HG02763 (cell line): ENCODE measurements at regions not wholly inside any gene's neighbourhood (a gene's known extent, or its start where the extent isn't known, plus 50 kb on each side); places are given as distances from the start of the nearest gene placed in this dataset.

Experiments used
- ATAC-seq: cut with Tn5 transposase; IDR thresholded peaks from one replicate; pipeline ENCODE4 v1.9.1; 2021; ENCODE audit warnings: mild to moderate bottlenecking, moderate library complexity; ENCODE audit not compliant: unreplicated experiment

DNA sequence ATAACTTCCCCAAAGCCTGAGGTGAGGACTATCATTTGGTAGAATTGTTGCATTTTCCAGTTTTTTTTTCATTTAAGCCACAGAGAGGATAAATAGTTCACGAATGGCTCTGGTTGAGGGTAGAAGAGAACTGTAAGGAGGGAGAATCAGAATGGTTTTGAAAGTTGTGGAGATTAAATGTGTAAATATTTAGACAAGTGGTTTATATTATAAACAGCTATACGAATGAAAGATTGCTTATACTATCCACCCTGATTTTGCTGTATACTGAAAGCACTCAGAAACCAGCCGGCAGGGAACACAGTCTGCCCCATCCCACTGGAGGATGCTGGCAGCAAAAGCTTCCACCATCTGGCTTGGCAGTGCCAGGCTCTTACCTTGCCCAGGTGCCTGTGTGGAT is 341.1 kb downstream of the RAPGEF2 start:
- no peak for ATAC-seq

DNA sequence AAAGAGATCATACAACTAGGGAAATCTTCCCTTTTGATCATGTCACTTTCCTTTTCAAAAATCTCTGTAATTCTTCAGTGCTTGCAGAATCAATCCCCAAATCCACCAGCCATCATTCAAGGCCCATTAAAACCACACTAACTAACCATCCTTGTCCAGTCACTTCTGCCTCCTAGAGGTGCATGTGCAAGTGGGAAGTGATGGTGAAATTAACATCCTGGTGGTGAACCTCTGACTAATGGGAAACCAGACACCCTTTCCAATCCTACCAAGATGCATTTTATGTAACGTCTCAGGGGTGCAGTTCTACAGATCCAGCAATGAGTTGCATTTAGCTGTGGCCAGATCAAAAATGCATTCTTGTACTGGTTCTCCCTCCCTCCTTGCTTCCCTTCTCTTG is 341.8 kb downstream of the RAPGEF2 start:
- ATAC-seq, result no peak

DNA sequence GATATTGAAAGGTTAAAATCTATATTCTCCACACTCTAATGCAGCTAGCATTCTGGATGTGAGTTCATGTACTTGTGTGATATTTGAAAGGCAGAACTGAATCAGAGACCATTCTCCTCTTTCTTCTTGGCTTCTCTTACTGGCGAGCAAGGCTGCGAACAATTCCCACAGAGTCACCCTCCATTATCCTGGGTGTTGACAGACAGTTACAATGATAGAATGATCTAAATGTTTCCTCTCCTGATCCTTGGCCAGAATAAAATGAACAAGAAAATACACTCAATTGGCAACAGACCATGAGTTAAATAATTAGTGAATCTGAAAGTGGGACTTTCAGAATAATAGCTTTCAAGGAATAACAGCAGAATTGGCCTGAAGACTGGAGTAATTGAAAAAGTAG is 342.8 kb downstream of the RAPGEF2 start:
- ATAC-seq, result no peak

DNA sequence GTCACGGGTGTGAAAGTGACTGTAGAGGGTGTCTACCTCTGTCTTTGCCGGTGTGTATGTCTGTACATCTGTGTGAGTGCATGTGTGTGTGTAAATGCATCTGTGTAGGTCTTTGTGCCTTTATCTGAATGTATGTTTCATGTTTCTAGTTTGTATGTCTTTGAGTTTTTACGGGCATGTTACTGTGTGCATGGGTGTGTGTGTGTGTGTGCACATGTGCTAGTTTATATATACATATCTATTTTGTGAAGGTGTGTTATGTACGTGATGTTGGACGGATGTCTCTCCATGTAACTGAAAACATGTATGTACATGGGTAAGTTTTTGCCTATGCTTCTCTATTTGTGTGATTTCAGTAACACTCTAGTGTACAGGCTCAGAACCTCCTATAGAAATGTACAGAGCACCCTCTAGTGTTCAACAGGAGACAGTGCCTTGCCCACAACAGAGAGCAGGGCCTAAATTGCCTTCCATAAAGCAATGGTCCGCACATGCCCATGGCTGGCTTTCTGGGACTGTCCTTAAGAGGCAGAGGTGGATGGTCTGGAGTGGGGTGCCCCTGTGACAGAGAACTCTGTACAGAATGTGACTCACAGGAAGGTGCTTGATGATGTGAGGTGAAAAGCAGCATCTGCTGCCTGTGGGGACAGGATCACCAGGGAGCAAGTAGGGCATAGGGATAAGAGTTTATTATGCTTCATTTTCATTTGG is 343.5 kb downstream of the RAPGEF2 start:
- peak; percentile 98 for ATAC-seq

DNA sequence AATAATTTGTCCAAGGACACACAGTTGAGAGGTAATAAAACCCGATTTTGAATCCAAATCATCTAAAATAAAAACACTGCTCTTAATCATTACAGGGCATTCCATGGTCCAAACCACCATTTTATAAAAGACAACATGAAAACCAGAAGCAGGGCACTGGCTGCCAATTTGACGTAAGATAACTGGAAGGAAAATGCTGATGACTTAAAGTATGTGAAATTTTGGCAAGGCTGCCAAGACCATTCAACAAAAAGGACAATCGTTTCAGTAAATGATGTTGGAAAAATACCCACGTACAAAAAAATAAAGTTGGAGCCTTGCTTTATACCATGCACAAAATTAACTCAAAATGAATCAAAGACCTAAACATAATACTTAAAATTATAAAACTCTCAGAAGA is 344.4 kb downstream of the RAPGEF2 start:
- no peak for ATAC-seq

DNA sequence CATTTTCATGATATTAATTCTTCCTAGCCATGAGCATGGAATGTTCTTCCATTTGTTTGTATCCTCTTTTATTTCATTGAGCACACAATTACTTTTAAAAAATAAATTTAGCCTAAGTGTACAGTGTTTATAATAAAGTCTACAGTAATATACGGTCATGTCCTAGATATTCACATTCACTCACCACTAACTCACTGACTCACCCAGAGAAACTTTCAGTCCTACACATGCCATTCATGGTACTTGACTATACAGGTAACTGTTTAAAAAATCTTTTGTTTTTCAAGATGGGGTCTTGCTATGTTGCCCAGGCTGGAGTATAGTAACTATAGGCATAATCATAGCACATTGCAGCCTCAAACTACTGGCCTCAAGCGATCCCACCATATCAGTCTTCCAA is 348.1 kb downstream of the RAPGEF2 start:
- ATAC-seq, result no peak

DNA sequence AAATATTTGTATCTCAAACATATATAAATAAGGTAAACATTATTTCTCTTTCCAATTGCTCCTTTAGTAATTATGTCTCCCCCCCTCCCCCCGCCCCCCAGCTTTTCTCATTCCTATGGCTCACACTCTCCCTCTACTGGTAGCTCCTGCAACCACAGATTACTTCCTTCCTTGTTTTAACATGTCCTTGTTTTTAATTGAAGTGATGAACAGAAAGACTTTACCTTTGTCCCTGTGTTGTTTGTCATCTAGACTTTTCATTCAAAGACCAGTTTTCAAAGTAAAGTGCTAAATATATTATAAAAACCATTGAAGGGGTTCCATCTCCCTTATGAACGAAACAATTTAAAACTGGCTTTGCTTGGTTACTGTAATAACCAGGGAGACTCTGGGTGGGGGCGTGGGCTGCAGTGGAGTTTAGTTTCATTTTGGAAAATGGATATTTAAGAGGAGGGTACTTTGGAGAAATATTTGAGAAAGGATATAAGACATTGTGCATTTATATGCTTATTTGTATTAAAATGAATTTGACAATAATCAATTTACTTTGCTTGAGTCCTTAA is 352.9 kb downstream of the RAPGEF2 start:
- ATAC-seq, result no peak

DNA sequence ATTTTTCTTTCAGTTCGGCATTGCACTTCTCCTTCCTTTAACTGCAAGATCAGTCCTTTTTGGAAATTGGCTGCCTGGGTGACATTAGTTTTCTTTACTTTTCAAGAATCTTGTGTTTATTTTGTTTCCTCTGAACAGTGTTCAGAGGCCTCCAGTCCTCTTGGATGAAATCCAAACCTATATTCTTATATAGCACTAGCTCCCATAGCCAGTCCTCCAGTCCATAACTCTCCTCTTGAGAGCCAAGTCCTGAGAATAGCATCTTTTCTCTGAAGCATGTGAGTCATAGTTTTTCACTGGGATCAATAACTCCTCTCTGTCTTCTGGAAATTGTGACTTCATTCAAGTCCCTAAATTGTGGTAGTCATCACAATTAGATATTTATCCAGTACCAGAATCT is 357.5 kb downstream of the RAPGEF2 start:
- ATAC-seq, result no peak

DNA sequence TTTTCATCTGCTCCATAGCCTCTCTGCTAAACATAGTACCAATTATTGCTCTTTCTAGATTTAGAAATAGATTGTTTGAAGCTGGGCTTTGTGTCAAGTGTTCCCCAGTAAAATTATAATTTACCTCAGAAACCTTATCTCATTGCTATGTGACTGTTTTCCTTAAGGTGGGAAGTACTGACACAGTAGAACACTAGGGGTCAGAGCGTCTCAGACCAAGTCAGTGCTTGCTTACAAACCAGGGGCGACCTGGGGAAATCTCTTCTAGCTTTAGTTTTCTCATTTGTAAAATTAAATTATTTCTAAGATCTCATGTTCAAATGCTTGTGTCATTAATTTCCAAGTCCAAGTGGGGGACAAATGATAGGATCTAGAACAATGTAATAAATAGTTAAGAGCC is 360.4 kb downstream of the RAPGEF2 start:
- no peak for ATAC-seq

DNA sequence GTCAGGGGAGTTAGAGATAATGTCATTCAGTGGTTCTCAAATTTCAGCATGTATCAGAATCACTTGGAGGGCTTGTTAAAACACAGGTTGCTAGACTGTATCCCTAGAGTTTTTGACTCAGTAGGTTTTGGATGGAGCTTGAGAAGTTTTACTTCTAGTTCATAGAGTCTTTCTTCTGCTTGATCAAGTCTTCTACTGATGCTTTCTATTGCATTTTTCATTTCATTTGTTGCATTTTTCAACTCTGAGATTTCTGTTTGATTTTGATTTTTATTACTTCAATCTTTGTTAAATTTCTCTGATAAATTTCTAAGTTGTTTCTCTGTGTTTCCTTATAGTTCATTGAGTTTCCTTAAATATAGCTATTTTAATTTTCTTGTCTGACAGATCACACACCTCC is 361.4 kb downstream of the RAPGEF2 start:
- no peak for ATAC-seq

DNA sequence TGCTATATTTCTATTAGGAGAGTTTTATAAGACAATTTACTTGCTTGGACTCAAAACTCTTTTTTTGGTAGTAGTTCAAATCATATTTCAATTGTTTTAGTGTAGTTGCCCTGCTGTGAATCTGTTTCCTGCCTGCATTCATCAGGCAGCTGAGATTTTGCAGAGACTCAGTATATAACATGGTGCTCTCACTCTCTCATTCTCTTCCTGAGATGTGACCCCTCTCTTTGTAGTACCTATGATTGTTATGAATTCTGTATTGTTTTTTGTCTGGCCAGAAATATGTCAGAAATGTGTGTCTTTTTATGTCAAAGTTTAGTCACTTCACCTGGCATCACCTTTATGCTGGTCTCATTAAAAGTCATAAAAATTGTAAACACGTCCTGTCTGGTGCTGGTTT is 374.0 kb downstream of the RAPGEF2 start:
- no peak for ATAC-seq

DNA sequence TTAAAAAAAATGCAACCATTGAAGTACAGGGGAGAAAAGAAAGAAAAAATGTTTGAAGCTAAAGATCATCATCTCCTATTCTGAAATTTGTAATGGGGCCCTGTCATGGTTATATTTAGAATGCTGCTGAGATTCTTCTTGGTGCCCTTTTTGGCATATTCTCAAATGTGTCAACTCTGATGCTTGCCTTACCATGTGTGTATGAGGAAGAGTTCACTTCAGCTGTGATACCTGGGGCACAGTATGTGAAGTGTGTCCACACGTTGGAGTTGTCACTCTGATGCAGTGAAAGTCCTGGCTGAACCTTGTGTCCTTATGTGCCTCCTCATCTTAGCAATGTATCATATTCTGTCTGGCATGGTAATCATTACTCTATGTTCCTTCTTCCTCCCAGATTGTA is 377.9 kb downstream of the RAPGEF2 start:
- no peak for ATAC-seq

DNA sequence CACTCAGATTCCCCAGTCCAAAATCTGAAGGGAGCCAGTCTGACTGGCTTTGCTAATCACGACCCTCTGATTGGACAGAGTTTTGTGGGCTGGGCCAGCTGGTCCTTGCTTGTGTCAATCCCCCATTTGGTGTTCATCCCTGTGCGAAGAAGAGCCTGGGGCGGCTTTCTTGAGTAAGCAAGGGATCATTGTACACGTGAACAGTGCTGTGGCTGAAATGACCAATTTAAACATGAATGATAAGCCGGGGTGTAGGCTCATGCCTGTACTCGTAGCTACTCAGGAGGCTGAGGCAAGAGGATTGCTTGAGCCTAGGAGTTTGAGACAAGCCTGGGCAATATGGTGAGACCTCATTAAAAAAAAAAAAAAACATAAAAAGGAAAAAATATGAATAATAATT is 379.1 kb downstream of the RAPGEF2 start:
- no peak for ATAC-seq

DNA sequence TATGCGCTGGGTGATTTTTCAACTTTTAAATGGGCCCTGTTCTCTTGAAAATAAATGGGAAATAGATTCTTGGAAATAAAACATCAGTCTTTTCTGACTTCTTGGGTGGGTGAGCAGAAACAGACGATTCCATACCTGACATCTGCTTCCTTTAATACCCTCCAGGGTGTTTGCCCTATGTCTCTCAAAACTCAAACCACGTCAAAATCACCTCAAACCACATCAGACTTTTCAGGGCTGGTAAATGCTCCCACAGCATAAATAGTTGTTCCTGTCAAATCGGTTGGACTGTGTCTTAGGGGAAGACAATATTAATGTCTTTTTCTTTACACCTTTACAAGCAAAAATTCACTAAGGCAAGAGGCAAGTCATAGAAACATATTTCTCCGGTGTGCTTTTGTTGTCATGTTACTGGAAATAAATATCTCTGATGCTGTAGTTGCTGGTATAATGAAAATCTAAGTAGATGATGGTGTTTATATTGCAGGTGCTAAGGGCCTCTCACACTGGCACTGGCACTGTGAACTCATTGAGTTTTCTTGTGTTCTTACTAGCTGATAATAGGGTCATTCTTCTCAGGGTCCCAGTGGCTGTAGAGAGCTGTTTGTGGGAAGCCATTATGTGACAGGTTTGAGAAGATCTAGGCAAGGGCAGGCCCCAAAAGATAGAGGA is 380.4 kb downstream of the RAPGEF2 start:
- ATAC-seq, result no peak

DNA sequence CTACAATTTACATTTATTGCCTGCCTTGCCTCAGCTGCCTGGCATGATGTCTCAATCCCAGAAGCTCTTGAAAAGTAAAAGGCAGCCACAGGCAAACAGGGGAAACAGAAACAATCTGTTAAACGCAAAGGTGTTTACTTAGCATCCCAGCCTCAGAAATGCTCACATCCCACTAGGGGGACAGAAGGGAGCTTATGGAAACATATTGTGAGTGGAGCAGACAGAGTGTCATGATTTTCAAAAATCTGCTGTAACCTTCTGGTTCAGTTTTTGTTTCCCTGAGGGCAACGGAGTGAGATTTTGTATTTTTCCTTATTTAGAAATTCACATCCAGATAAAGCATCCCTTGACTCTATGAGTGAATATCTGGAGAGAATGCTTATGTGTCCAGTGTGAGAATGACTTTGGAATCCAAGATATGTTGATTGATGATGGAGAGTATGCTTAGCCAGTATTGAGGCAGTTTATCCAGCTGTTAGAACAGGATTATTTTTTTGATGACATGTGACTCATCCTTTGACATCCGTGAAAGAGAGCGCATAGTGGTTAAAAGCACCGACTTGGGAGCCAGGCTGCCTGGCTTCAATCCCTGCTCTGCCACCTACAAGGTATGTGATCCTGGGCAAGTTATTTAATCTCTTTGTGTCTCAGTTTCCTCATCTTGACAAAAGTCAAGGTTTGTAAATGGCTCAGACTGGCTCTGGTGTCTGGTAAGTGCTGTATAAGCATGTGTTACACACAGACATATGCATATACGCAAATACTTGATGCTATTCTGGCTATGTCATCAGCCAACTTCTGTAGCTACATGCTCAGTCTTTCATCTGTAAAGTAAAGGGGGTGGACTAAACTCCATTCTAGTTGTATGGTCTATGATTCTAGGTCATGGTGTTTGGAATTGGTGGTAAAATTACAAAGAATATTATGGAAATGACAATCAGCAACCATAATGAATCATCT is 381.2 kb downstream of the RAPGEF2 start:
- ATAC-seq, result no peak

DNA sequence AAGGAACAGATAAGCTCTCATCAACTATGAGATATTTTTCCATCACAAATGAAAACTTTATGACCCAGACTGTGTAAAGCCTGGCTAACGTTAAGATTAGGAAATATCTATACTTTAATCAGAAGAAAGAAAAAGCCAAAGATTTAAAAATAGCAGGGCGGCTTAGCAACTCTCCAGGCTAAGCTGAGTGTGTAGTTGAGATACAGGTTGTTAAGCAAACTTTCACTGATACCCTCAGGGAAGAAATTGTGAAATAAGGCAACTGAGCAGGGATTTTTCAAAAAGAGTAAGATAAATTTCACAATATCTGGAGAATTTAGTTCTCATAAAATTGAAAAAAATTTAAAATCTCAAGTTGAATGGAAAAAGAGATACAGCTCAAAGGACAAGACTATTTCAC is 382.0 kb downstream of the RAPGEF2 start:
- no peak for ATAC-seq

DNA sequence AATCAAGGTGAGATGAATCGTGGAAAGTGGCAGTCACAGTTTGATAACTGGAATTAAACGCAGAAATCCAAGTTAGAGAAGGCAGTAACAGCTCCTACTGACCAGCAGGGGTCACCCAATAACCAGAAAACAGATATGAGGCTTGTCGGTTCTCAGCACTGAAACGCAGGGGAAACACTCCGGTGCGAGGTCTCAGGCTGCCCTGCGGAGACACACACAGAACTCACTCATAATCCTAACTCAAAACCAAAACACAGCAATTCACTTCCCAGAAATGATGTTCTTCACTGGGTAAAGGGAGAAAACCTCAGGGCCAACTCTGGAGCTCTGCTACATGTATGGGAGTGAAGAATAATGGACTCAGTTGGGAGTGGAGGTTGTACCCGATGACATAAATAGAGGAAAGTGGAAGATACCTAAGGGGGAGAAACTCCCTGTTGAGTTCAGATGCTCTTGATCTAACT is 384.4 kb downstream of the RAPGEF2 start:
- ATAC-seq, result peak; percentile 98

DNA sequence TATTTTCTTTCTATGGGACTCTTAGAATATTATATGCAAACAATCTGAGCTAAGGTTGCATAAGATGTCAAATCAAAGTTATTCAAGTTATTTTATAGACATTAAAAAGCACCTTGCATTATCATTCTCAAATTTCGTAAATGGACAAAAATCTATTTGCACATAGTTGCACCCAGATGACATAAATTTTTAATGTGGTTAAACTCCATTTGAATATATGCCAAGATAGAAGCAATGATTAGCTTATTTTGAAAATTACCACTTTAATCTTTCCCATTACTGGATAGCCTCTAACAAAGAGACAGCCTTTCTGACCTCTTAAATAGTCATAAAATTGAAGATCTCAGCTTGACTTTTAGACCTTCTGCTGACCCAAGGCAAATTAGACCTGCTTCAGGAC is 386.8 kb downstream of the RAPGEF2 start:
- no peak for ATAC-seq

DNA sequence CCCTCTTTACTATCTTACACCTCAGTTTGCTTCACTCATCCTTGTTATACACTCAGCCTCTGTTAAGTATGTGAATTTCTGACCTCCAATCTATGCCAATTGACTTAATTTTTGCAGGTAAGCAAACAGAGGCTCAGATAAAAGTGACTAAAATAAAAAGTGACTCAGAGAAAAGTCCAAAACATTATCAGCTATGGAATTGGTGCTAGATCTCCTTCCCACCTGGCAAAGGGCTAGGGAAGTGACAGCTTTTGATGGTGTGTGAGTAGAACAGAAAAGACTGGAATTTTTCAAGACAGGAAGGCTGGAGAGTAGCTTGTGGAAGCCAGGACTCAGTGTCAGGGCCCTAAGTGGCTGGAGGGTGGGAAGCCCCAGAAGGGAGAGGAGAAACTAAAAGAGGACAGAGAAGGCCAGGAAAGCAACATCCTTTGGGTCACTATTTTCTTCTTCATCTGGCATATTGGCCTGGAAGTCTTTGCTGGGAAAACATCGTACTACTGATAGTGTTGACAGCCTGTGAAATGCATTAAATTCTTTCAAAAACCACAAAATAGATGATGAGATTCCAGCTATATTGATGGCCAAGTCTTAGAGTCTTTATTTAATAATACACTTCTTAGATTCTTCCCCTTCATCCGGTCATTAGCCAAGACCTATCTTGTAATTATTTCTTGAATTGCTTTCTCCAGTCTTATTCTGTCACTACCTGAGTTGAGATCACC is 392.8 kb downstream of the RAPGEF2 start:
- no peak for ATAC-seq

DNA sequence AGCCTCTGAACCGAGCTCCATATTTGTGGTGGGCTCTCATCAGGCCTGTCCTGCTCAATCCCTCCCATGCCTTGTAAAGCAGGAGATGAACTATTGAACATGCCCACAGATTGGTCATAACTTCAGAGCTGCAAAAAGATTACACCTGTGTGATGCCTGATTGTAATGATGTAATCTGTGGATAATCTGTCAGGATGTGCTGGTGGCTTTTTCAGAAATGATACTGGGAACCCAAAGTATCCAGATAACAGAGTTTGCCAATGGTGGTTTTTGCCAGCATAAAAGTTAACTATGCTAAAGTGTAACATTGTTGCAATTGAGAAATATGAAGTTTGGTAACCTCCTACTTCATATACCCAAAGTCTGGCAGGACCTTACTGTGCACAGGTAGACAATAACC is 393.4 kb downstream of the RAPGEF2 start:
- no peak for ATAC-seq

DNA sequence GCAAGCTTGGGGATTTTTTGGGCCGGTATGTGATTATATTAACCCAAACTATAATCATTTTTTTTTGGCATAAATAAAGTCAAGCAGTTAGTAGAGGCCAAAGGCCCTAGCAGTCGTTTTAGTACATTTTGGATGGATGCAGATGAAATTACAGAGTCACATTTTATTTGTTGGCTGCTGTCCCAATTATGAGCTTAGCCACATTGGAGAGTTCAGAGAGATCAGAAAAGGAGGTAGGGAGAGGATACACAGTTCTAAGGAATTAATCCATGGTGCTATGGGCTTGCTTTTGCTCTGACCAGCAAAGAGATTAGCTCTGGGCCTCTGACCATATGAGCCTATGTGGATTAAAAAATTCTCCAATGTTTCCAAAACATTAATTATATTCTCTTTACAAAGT is 395.1 kb downstream of the RAPGEF2 start:
- ATAC-seq, result no peak
